ENCODE measurements at regions not wholly inside any gene's neighbourhood (a gene's known extent, or its start where the extent isn't known, plus 50 kb on each side); places are given as distances from the start of the nearest gene placed in this dataset.

GRCh38 chr10:59124187-59124586 is 52.3 kb upstream of the PHYHIPL start:
- TF ChIP-seq CTCF (IDR thresholded peaks at IDR 0.05; ENCODE audit: low read depth, low read length) (no peak), EZH2phosphoT487 (IDR thresholded peaks at IDR 0.05; ENCODE audit: low read depth) (no peak)

Data from OCI-LY3 (cell line).